ENCODE measurements at regions not wholly inside any gene's neighbourhood (a gene's known extent, or its start where the extent isn't known, plus 50 kb on each side); places are given as distances from the start of the nearest gene placed in this dataset.

DNA sequence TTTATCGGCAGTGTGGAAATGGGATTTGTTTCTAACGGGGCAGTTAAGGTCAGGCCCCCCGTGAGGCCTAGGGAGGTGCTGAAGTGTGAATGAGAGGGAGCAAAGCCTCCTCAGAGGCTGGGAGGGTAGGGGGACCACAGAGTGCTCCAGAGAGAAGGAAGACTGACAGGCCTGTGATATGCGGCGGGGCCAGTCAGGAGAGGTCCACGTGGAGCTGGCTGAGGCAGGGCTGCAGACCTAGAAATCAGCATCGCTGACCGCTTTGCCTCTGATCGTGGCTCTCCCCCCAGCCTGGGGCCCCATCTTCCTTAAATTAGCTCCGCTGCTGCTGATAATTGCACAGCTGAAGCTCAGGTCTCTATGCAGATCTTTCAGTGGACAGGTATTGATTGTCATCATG, 240.8 kb upstream of the PWP1 start:
- Histone ChIP-seq H3K9ac (ENCODE audit: low read length) (no peak overlapping the region), H3K9me3 (ENCODE audit: insufficient read depth, low read length) (no peaks in the 10 kb centered on the region), H3K4me2 (ENCODE audit: low read depth, low read length, poor library complexity, severe bottlenecking) (no peak overlapping the region), H3K27ac (ENCODE audit: low read depth, low read length) (no peak overlapping the region), H3K9me2 (replicated peaks; ENCODE audit: insufficient read depth, low read length) (no peaks in the 10 kb centered on the region), H3F3A (ENCODE audit: insufficient read depth) (no peaks in the 10 kb centered on the region), H3K27me3 (ENCODE audit: low read length) (no peaks in the 10 kb centered on the region), H2AFZ (ENCODE audit: low read depth, low read length, severe bottlenecking) (no peak overlapping the region), H4K20me1 (ENCODE audit: low read depth, low read length) (no peaks in the 10 kb centered on the region), H3K36me3 (ENCODE audit: low read length) (no peaks in the 10 kb centered on the region), H3K4me3 (ENCODE audit: insufficient read depth, low read length, poor library complexity, severe bottlenecking) (no peak overlapping the region), H3K79me2 (ENCODE audit: insufficient read depth, low read length) (no peaks in the 10 kb centered on the region)
- no peak for TF ChIP-seq EZH2phosphoT487 (conservative IDR thresholded peaks at IDR 0.05; ENCODE audit: low read length)
- TF ChIP-seq, protein P1, sequence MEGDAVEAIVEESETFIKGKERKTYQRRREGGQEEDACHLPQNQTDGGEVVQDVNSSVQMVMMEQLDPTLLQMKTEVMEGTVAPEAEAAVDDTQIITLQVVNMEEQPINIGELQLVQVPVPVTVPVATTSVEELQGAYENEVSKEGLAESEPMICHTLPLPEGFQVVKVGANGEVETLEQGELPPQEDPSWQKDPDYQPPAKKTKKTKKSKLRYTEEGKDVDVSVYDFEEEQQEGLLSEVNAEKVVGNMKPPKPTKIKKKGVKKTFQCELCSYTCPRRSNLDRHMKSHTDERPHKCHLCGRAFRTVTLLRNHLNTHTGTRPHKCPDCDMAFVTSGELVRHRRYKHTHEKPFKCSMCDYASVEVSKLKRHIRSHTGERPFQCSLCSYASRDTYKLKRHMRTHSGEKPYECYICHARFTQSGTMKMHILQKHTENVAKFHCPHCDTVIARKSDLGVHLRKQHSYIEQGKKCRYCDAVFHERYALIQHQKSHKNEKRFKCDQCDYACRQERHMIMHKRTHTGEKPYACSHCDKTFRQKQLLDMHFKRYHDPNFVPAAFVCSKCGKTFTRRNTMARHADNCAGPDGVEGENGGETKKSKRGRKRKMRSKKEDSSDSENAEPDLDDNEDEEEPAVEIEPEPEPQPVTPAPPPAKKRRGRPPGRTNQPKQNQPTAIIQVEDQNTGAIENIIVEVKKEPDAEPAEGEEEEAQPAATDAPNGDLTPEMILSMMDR (IDR thresholded peaks at IDR 0.05; ENCODE audit: insufficient read depth, low read length, poor library complexity, severe bottlenecking): no peak

GRCh38 chr12:107446476-107446875, 239.1 kb upstream of the PWP1 start:
- Histone ChIP-seq H3F3A (ENCODE audit: insufficient read depth) (no peaks in the 10 kb centered on the region), H3K9me3 (ENCODE audit: insufficient read depth, low read length) (no peaks in the 10 kb centered on the region), H2AFZ (ENCODE audit: low read depth, low read length, severe bottlenecking) (no peak overlapping the region), H4K20me1 (ENCODE audit: low read depth, low read length) (no peaks in the 10 kb centered on the region), H3K4me2 (ENCODE audit: low read depth, low read length, poor library complexity, severe bottlenecking) (no peak overlapping the region), H3K27ac (ENCODE audit: low read depth, low read length) (no peak overlapping the region), H3K36me3 (ENCODE audit: low read length) (no peaks in the 10 kb centered on the region), H3K27me3 (ENCODE audit: low read length) (no peaks in the 10 kb centered on the region), H3K9ac (ENCODE audit: low read length) (no peak overlapping the region), H3K4me3 (ENCODE audit: insufficient read depth, low read length, poor library complexity, severe bottlenecking) (no peak overlapping the region), H3K79me2 (ENCODE audit: insufficient read depth, low read length) (no peaks in the 10 kb centered on the region), H3K9me2 (replicated peaks; ENCODE audit: insufficient read depth, low read length) (no peaks in the 10 kb centered on the region)
- TF ChIP-seq, protein P1 (IDR thresholded peaks at IDR 0.05; ENCODE audit: insufficient read depth, low read length, poor library complexity, severe bottlenecking): no peak
- TF ChIP-seq EZH2phosphoT487 (conservative IDR thresholded peaks at IDR 0.05; ENCODE audit: low read length): no peak

DNA sequence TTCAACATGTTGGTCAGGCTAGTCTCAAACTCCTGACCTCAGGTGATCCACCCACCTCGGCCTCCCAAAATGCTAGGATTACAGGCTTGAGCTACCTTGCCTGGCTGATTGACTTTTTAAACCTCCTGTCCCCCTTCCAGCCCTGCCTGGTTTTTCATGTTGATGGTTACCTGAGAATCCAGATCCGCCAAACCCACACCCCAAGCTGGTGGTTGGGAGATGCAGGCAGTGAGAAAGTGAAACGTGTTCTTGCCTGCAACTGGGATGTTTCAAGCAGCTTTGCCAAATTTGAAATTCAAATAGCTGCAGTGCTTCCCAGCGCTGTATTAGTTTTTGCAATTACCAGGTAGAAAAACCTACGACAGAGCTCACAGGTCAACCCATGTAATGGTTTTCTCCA, 238.3 kb upstream of the PWP1 start:
- no peaks in the 10 kb centered on the region for H3K79me2 ChIP-seq (ENCODE audit: insufficient read depth, low read length)
- H3K27ac ChIP-seq (ENCODE audit: low read depth, low read length): no peak overlapping the region
- H3K9me2 ChIP-seq (replicated peaks; ENCODE audit: insufficient read depth, low read length): no peaks in the 10 kb centered on the region
- no peak overlapping the region for H3K4me2 ChIP-seq (ENCODE audit: low read depth, low read length, poor library complexity, severe bottlenecking)
- no peaks in the 10 kb centered on the region for H4K20me1 ChIP-seq (ENCODE audit: low read depth, low read length)
- TF ChIP-seq EZH2phosphoT487 (conservative IDR thresholded peaks at IDR 0.05; ENCODE audit: low read length): no peak
- TF ChIP-seq, protein P1 (IDR thresholded peaks at IDR 0.05; ENCODE audit: insufficient read depth, low read length, poor library complexity, severe bottlenecking): no peak
- H3K9me3 ChIP-seq (ENCODE audit: insufficient read depth, low read length): no peaks in the 10 kb centered on the region
- no peak overlapping the region for H2AFZ ChIP-seq (ENCODE audit: low read depth, low read length, severe bottlenecking)
- H3K4me3 ChIP-seq (ENCODE audit: insufficient read depth, low read length, poor library complexity, severe bottlenecking): no peak overlapping the region
- no peak overlapping the region for H3K9ac ChIP-seq (ENCODE audit: low read length)
- no peaks in the 10 kb centered on the region for H3K27me3 ChIP-seq (ENCODE audit: low read length)
- no peaks in the 10 kb centered on the region for H3K36me3 ChIP-seq (ENCODE audit: low read length)
- no peaks in the 10 kb centered on the region for H3F3A ChIP-seq (ENCODE audit: insufficient read depth)

All from SU-DHL-6 (cell line).